GM18868 (cell line): ENCODE measurements at regions not wholly inside any gene's neighbourhood (a gene's known extent, or its start where the extent isn't known, plus 50 kb on each side); places are given as distances from the start of the nearest gene placed in this dataset.
A peak's percentile ranks its signal among the peaks of the same experiment; 100 is the strongest.

ENCODE experiments used
- ATAC-seq: cut with Tn5 transposase; IDR thresholded peaks from one replicate; pipeline ENCODE4 v1.9.1; 2021; ENCODE audit warnings: mild to moderate bottlenecking, moderate library complexity; ENCODE audit not compliant: unreplicated experiment

DNA sequence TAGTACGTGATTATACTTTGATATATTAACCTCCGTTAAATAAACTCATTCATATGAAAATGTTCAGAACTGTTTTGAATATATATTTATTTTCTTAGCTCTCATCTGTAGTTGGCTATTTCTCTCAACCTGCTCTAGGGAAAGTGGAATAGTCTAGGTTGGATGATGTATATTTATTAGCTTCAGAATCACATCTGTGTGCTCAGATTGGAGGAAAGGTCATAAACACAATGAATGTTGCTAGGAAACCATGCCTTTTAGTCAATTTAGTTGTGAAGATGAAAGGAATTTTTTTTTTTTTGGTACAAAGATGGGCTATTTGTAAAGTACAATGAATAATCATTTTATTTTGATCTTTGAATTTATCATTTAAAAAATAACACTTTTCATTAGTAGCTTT, 439.1 kb downstream of the FOXG1 start:
- no peak for ATAC-seq

DNA sequence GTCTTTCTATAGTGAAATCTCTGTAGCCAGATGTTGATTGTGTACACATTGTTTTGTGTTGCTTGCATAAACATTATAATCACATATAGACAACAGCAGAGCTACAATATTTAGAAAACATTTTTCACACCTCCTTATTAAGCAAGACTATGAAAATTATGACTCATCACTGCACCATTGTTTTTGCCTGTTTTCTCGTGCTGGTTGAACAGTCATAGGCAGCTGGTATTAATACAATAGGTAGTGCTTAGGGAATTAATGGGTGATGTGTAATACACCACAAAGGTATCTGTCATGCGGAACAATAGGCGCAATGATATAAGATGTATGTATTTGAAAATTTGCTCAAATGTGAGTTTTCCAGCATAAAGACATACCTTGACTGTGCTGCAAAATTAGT, 449.3 kb downstream of the FOXG1 start:
- ATAC-seq: peak; percentile 61

DNA sequence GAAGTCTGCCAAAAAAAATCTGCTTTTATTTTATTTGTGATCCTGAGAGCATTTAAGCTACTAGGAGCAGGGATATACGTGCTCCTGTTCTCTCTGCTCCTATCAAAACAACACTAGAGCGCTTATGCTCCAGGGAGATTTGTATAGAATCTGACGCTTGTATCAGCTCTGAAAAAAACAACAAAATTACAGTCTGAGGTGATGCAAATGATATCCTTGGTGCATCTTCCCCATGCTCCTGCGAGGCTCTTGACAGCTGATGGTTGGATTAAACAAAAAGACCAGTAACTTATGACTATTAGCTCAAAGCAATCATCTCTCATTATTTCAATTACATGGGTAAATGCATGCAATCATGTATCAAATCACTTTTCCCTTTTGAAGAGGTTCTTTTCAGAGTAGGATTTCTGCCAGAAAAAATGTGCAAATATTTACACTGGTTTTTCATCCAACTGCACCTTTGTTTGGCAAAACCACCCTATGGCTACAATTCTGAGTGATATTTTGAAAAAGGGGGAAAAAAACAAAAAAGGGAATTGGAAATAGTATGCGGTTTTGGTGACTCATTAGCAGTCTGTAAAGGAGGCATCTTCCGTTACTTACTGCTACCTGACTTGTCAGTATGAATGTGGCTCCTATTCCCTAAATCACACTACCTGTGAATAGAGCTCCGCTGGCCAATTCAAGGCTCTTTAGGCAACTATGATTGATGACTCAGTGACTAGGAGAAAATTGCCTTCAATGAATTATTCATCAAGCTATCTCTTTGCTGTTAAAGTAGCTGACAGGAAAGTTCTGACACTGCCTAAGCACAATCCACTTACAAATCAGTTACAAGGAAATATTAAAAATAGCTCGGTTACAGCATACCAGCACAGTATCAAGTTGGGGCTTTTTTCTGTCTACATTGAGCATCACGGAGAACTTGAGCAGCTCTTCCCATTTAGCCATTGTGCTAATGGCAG, 450.0 kb downstream of the FOXG1 start:
- ATAC-seq: no peak

DNA sequence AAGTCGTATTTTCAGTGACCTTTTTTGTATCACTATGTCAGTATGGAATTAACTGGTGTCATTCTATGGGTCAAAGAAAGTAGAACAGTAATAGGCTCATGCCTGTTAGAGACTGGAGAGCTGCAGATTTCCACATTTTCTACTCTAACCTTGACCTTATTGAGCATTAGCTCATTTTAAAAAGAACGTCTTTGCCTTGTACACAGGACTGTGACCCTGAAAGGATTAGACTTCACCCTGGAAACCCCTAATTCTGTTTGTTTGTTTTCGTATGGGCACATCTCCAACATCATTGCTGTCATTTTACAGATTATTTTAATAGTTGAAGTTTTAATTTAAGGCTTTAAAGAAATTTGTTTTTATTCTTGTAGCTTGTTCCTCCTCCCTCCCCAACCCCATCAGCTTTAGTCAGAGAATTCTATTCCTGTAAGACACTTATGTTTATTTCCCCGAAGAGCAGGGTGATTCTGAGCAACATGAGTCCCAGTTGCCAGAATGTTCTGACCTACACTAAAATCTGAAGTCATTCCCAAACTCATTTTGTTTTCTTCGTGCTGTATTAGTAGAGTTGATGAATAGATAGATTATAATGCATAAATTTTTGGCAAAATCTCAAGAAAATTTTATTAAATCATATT, 451.3 kb downstream of the FOXG1 start:
- no peak for ATAC-seq

DNA sequence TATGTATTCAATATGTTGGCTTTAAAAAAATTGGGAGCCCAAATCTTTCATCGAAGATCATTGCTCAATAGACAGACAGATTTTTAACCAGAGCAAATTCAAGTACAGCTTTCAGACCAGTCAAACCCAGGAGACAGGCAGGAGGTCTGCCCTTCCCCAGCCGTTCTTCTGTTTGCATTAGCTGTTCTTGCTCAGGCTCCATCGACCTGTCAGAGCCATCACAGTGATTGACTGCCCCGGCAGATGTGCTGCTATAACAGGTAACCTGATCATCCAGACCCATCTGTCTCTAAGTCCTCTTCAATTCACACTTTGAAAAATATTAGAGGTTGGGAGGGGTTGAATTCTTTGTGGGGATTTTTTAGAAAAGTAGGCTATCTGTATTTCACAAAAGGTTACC, 453.5 kb downstream of the FOXG1 start:
- no peak for ATAC-seq

DNA sequence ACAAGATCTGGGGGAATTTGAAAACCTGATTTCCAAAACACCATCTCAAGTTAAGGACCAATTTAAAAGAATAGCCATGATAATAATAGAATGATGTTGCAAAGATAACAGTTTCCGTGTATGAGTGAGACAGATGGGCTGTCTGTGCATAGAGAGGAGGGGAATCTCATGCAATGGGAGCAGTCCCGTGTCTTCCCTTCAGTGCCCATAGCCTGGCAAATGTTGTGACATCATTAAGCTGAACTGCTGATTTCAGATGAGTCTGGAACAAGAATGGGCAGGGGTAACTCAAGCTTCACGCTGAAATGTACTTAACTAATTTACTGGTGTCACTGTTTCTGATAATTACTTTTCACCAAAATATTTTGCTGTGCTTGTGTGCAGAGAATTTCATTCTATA, 454.0 kb downstream of the FOXG1 start:
- no peak for ATAC-seq

DNA sequence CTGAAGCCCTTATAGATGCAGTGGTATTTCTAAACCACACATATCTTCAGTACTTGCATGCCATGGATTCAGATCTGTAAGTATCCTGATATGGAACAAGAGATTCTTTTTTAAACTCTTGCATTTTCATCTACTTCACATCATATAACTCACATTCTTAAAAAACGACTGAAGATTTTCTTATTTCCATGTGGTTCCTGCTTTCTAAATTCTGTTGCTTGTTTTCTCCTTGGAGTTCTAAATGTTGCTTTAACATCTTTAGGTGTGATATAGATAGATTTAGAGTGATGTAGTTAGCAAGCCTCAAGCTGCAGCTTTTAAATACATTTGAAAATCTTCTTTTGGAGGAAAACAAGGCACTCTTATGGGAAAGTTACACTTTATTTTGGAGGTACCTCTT, 455.4 kb downstream of the FOXG1 start:
- no peak for ATAC-seq

DNA sequence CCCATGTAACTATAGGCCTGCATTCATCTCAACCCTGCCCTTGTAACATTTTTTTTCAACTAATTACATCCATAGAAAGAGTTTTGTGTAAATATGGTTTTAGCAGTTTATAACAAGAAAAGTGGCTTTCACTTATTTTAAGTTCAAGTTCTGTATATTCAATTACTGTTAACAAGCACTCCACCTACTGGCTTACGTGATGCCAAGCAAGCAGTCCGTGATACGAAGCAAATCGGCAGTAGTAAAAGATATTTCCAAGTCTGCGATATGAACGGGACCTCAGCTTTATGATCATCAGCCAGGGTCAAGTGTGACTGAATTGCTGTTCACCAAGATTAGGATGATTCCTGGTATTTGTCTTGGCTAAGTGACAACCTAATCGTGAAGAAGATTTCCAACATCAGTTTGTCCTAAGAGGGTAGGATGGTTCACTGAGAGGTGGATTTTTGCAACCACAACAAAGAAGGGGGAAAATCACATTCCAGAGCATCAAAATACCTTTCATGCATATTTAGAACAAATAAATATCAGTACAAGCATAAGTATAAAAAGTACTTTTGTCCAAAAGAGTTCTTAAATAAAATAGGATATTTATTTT, 456.2 kb downstream of the FOXG1 start:
- ATAC-seq: peak; percentile 59

DNA sequence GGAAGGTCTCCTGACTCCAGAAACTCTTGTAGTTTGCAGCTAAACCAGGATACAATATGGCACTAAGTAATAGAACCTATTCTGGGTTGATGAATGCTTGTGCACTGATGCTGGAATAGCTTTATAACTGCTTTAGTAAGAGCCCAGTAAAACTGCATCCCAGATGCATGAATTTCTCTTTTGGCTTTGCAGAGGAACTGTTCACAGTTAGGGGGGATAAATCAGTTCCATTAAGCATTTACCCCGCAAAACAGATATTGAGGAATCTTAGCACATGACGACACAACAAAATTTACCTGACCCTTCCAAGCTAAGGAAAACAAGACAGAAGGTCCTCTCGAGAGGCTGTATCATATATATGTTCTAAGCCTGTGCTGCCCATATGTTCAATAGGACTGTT, 457.4 kb downstream of the FOXG1 start:
- no peak for ATAC-seq

DNA sequence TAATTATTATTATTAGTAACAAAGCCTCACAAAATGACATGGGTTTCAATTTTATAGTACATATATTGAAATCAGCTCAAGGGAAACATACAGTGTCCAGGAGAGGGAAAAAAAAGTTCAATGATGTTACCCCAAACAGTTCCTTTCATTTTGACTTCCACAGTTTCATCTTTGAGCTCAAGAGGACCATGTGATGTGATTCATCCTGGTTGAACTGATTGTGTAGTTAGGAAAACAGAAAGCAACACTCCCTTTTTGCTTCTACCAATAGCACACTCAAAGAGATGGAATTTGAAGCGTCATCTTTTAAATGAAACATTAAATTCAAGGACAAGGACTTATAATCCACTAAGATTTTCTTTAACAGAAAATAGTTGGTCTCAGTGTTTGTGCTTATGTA, 461.0 kb downstream of the FOXG1 start:
- no peak for ATAC-seq

DNA sequence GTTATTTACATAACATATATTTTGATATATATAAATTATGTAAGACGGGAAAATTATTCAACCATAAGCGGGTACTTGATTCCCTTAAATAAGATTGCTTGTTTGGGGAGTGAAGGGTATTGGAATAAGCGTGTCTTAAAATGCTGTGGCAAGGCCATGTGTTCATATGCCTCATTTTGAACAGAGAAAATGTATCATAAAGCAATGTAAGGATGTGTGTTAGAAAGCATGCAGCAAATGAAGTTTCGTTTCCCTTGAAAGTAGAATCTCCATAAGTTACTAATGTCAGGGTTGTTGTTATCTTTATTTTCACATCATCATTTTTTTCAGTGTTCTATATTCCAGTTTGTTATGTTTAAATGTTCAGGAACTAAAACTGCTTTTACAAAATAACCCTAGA, 465.6 kb downstream of the FOXG1 start:
- ATAC-seq: no peak

DNA sequence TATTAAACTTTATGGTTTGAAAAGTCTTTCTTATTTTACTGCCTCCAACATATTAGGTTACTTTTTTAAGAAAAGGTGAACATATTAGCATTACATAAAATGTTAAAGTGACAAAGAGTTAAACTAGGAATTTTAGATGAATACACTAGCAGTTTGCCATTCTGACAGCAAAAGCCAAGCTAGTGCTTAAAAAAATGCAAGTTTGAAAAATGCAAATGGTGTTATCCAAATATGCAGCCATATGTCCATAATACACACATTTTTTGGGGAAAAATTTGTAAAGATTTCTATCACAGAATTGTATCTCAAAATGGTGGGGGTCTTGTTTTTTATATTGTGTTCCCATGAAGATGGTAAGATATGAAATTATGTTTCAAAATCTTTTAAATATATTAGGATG, 466.1 kb downstream of the FOXG1 start:
- no peak for ATAC-seq

DNA sequence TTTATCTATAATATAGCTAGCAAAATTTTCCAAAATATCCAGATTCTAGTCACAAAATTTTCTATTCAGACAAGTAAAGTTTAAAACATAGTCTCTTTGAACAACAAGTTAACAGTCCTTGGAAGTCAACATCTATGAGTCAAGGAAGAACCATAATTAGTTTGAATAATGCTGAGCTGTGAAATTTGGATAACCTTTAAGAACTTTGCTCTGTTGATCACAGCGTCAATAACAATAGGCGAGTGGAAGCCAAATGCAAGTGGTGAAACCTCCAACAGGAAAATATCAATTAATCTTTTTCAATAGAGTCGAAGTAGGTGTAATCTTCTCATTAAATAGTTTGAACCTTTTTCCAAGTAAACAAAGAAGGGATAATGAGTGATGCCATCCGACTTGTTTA, 466.6 kb downstream of the FOXG1 start:
- no peak for ATAC-seq

DNA sequence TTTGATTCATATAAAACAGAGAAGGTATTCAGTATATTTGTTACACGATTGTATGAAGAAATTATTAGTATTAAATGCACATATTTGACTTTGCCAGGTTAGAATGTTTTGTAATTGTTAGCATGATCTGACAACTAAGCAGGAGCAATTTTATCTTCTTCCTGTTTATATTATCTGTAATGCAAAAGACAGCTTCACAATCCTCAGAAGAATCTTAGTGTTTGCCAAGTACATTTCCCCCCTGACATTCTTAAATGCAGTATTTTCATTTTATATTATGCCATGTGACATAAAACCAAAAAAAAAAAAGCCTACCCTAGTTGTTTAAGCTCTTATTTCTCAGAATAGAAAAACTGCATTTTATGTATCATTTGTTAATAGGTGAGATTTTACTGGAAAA, 469.4 kb downstream of the FOXG1 start:
- no peak for ATAC-seq

DNA sequence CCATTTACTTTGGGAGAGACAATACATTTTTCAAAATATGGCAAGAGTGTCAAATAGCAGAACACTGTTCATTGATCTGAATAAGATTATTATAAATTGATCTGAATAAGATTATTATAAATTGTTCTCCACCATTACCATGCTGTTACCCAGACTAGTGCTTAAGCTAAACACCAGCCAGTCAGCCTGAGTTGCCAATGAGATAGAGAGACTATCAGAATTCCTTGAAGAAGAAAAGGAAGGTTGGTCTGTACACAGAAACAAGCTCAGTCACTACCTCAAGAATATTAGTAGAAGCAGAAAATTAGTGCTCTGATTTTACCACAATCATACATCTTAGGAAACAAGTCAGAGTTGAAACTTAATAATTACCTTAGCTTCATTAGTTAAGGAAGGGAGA, 469.8 kb downstream of the FOXG1 start:
- ATAC-seq: no peak

DNA sequence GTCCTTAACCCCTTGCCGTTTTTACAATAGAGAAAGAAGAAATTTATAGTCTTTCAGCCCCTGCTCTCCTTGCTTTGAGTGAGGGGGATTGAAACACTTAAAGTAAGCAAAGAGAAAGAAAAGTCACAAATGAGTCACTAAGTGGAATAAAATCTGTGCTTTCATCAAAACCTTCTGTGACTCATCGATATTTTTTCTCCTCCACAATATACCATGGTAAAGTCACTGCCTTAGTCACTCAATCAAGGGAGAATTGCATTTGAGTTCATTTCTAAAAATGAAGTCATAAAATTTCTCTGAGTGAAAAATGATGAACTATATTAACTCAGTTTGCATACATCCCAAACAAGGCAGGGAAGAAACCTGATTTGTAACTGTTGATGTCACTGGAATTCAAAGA, 470.3 kb downstream of the FOXG1 start:
- no peak for ATAC-seq

DNA sequence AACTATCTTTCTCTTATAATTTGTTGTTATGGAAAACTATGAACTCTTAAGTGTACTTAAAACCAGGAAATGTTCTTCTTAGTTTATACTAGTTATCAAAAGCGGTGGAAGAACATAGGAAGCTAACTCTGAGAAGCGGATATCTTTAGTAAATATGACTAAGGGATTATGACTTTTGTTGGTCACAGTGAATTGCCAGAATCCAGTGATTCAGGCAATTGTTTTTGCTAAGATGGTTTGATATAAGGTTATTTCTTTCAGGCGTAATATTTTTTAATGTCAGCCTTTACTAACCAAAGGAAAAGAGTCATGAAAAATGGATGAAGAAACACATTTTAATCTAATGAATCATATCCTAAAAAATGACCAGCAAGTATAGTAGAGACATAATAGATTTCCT, 473.5 kb downstream of the FOXG1 start:
- ATAC-seq: no peak

DNA sequence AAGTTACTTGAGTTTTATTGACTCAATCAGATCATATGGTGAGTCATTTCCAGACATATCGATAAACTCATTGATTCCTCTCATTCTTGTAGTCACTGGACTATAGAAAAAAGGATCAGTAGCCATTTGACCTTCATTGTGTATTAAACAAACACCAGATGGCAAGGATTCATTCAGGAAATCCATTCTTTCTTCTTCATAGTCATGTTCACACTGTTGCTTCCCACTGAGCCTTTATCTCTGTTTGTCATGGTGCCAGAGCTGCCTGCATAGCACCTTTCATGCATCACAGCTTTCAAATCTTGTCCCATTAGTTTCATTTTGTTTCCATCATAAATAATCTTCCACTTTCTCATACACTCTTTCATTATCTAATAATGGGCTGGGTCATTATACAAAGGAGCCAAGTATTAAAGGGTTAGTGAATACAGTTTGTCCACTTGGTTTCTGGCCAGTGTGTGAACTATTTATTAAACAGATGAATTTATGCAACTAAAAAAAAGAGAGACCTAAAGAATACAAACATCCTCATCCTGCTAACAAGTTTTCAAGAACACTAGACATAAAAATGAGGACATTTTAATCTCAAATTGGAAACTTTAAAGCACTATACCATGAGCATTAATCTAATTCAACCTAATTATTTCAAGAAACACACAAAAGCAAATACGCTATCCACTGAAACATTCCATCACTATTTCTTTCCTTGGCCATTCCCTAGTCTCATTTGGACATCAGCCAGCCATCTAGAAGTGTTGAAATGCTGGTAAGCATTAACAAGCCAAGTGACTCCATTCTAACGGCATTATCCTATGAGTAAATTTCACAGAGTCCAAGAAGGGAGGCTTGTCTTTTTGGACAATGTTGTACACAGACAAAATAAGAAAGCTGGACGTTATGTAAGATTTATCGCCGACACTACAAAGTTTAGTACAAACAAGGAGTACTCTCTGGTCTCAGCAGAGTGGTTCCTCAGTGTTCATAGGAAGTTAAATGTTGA, 476.5 kb downstream of the FOXG1 start:
- ATAC-seq: no peak

DNA sequence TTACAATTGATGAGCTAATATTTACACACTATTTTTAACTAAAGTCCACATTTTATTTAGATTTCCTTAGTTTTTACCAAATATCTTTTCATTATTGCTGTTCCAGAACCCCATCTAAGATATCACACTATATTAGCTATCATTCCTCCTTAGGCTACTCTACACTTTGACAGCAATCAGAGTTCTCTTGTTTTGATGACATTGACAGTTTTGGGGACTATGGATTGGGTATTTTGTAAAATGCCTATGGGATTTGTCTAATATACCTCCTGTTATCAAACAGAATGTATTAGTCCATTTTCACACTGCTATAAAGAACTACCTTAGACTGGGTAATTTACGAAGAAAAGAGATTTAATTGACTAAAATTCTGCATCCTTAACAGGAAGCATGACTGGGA, 489.1 kb downstream of the FOXG1 start:
- no peak for ATAC-seq

DNA sequence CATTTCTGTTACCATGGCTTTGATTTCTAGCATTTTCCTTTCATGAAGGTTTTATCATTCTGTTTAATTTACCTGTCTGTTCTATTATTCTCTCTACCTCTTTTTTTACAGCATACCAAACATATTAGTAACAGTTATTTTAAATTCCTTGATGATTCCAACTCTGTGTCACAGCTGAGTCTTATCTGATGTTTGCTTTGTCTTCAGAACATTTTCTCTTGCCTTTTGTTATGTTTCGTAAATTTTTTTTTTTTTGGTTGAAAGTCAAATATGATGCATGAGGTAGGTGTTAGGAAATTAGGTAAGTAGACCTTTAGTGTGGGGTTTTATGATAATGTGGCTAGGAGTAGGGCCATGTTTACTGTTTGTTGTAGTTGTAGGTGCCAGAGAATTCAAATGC, 496.4 kb downstream of the FOXG1 start:
- no peak for ATAC-seq

DNA sequence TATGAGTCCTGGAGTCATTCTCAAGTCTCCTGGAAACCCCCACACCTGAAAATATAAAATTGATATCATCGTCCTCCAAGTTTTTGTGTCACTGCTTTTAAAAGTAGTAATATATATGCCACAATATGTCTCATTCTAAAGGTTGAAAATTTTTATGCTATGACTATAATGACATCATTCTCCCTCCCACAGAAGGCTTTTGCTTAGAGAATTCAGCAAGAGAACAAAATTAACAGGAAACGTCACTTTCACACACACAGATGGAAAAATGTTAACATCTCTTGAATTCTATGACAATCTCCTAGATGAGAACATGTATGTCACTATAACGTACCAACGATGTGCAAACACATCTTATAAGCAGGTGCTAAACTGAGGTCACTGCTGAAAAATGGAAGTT, 498.3 kb downstream of the FOXG1 start:
- no peak for ATAC-seq
